SU-DHL-6 (cell line): ENCODE measurements at regions not wholly inside any gene's neighbourhood (a gene's known extent, or its start where the extent isn't known, plus 50 kb on each side); places are given as distances from the start of the nearest gene placed in this dataset.

Experiments
- H2AFZ ChIP-seq: fragments of 200-600 bp; sonication (generic); 2 replicates; pipeline ENCODE4 v1.6.1; 2014; ENCODE audit warnings: low read depth, mild to moderate bottlenecking, moderate library complexity, mixed read lengths, antibody characterized with exemption, low read length; ENCODE audit not compliant: severe bottlenecking
- H3F3A ChIP-seq: fragments of 200-600 bp; shearing (Covaris generic); 2 replicates; pipeline ENCODE4 v1.6.0; 2016; ENCODE audit warnings: antibody characterized with exemption, mild to moderate bottlenecking; ENCODE audit not compliant: insufficient read depth
- H3K27ac ChIP-seq: fragments of 200-600 bp; sonication (generic); 2 replicates; pipeline ENCODE4 v1.5.1; 2016; ENCODE audit warnings: low read depth, mild to moderate bottlenecking, low read length, moderate library complexity, mixed read lengths
- H3K27me3 ChIP-seq: fragments of 200-600 bp; sonication (generic), shearing (Covaris generic); 2 replicates; pipeline ENCODE4 v1.6.0; 2014; ENCODE audit warnings: mild to moderate bottlenecking, low read length
- H3K36me3 ChIP-seq: fragments of 200-600 bp; sonication (generic); 2 replicates; pipeline ENCODE4 v1.6.1; 2014; ENCODE audit warnings: mild to moderate bottlenecking, low read length, mixed read lengths
- H3K4me2 ChIP-seq: fragments of 300-600, 200-600 bp; shearing (Covaris generic), sonication (generic); 2 replicates; pipeline ENCODE4 v1.6.0; 2014; ENCODE audit warnings: low read length, low read depth, mild to moderate bottlenecking; ENCODE audit not compliant: poor library complexity, severe bottlenecking
- H3K4me3 ChIP-seq: fragments of 200-600 bp; sonication (generic); 2 replicates; pipeline ENCODE4 v1.5.1; 2014; ENCODE audit warnings: antibody characterized with exemption, low read length, mild to moderate bottlenecking, mixed read lengths; ENCODE audit not compliant: insufficient read depth, poor library complexity, severe bottlenecking
- H3K79me2 ChIP-seq: fragments of 200-600 bp; sonication (generic); 2 replicates; pipeline ENCODE4 v1.6.1; 2014; ENCODE audit warnings: mild to moderate bottlenecking, low read length, moderate library complexity; ENCODE audit not compliant: insufficient read depth
- H3K9ac ChIP-seq: fragments of 200-600 bp; sonication (generic); 2 replicates; pipeline ENCODE4 v1.7.0; 2014; ENCODE audit warnings: mild to moderate bottlenecking, low read length
- H3K9me2 ChIP-seq: fragments of 200-600 bp; sonication (generic); replicated peaks from 2 replicates; pipeline ENCODE4 v1.6.1; 2014; ENCODE audit warnings: low read length; ENCODE audit not compliant: insufficient read depth
- H3K9me3 ChIP-seq: fragments of 200-600 bp; sonication (generic); 2 replicates; pipeline ENCODE4 v1.6.1; 2014; ENCODE audit warnings: low read length, mixed read lengths; ENCODE audit not compliant: insufficient read depth
- H4K20me1 ChIP-seq: fragments of 200-600 bp; sonication (generic); 2 replicates; pipeline ENCODE4 v1.6.1; 2014; ENCODE audit warnings: low read depth, mild to moderate bottlenecking, antibody characterized with exemption, low read length, moderate library complexity, mixed read lengths
- EZH2phosphoT487 ChIP-seq: fragments of 200-600 bp; sonication (generic), shearing (Covaris generic); conservative IDR thresholded peaks from 2 replicates; pipeline ENCODE4 v1.6.1; 2018; ENCODE audit warnings: mild to moderate bottlenecking, antibody characterized with exemption, low read length, moderate library complexity, mixed read lengths
- TF ChIP-seq, protein P1 (sequence below): fragments of 200-600 bp; sonication (generic); IDR thresholded peaks from one replicate; pipeline ENCODE4 v1.5.1; 2017; ENCODE audit warnings: antibody characterized with exemption, mild to moderate bottlenecking, low read length, moderate library complexity; ENCODE audit not compliant: insufficient read depth, poor library complexity, severe bottlenecking

DNA sequence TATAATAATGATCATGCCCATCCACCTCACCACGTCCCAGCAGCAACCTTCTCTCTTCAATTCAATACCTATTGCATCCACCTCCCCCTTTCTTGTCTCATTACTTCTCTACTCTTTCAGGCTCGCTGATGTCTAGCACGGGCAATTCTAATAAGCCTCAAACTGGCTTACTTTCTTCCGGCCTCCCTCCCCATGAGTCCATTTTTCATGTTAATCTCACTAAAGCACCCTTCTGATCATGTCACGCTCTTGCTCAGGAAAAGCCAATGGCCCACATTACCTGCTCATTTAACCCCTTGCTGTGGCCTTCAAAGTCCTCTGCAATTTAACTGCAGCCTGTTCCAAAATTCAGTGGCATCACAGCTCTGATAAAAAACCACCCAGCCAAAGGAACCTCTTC is 105.1 kb downstream of the UTRN start:
- Histone ChIP-seq H3K9me2 (no peaks in the 10 kb centered on the region), H3K27ac (no peak overlapping the region), H3K36me3 (no peaks in the 10 kb centered on the region), H3K4me3 (no peak overlapping the region), H3K9ac (no peak overlapping the region), H3K9me3 (no peaks in the 10 kb centered on the region), H4K20me1 (no peaks in the 10 kb centered on the region), H3F3A (no peaks in the 10 kb centered on the region), H2AFZ (no peak overlapping the region), H3K4me2 (no peak overlapping the region), H3K27me3 (no peaks in the 10 kb centered on the region), H3K79me2 (no peaks in the 10 kb centered on the region)
- TF ChIP-seq, protein P1, sequence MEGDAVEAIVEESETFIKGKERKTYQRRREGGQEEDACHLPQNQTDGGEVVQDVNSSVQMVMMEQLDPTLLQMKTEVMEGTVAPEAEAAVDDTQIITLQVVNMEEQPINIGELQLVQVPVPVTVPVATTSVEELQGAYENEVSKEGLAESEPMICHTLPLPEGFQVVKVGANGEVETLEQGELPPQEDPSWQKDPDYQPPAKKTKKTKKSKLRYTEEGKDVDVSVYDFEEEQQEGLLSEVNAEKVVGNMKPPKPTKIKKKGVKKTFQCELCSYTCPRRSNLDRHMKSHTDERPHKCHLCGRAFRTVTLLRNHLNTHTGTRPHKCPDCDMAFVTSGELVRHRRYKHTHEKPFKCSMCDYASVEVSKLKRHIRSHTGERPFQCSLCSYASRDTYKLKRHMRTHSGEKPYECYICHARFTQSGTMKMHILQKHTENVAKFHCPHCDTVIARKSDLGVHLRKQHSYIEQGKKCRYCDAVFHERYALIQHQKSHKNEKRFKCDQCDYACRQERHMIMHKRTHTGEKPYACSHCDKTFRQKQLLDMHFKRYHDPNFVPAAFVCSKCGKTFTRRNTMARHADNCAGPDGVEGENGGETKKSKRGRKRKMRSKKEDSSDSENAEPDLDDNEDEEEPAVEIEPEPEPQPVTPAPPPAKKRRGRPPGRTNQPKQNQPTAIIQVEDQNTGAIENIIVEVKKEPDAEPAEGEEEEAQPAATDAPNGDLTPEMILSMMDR: no peak
- no peak for TF ChIP-seq EZH2phosphoT487

DNA sequence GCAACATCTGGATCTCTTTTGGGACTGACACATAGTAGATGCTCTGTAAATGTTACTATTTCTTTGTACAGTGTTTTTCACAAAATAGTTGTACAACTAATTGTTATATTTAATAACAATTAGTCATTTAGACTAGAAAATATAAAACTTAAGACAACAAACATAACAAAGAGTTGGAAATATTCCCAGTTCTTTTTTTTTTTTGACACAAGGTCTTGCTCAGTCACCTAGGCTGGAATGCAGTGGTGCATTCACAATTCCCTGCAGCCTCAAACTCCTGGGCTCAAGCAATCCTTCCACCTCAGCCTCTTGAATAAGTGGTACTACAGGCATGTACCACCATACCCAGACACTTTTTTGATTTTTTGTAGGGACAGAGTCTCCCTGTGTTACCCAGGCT is 105.8 kb downstream of the UTRN start:
- H3K36me3 ChIP-seq: no peaks in the 10 kb centered on the region

DNA sequence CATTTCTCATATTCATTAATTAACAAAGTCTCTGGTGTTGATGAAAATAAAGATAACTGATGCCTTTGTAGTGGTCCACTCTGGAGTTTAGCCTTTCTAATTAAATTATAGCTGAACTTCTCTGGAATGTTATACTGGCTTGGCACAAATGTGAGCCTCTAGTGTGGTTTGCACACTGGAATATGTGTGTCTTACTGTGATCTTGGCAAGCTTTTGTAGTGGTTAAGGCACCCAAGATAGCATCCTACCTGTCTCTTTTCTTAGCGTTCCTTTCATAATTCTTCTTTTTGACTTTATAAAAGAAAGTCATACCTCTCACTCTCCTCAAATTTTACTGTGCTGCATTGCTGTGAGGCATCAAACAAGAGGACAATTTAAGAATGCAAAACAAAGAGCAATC is 107.4 kb downstream of the UTRN start:
- Histone ChIP-seq H3K9ac (no peak overlapping the region), H3K4me2 (no peak overlapping the region), H3K9me2 (no peaks in the 10 kb centered on the region), H3K79me2 (no peaks in the 10 kb centered on the region), H3F3A (no peaks in the 10 kb centered on the region), H4K20me1 (no peaks in the 10 kb centered on the region), H3K36me3 (no peaks in the 10 kb centered on the region), H3K4me3 (no peak overlapping the region), H3K27ac (no peak overlapping the region), H3K9me3 (no peaks in the 10 kb centered on the region), H2AFZ (no peak overlapping the region), H3K27me3 (no peaks in the 10 kb centered on the region)
- TF ChIP-seq, protein P1: no peak
- TF ChIP-seq EZH2phosphoT487: no peak

More for the DNA sequence above, 105.8 kb downstream of the UTRN start:
- no peak overlapping the region for H3K27ac ChIP-seq
- H3K79me2 ChIP-seq: no peaks in the 10 kb centered on the region
- no peak overlapping the region for H3K4me3 ChIP-seq
- no peaks in the 10 kb centered on the region for H3K9me2 ChIP-seq
- H3K9ac ChIP-seq: no peak overlapping the region
- H3K9me3 ChIP-seq: no peaks in the 10 kb centered on the region
- TF ChIP-seq, protein P1: no peak
- no peak for TF ChIP-seq EZH2phosphoT487
- H2AFZ ChIP-seq: no peak overlapping the region
- no peaks in the 10 kb centered on the region for H4K20me1 ChIP-seq
- H3K4me2 ChIP-seq: no peak overlapping the region
- no peaks in the 10 kb centered on the region for H3K27me3 ChIP-seq
- no peaks in the 10 kb centered on the region for H3F3A ChIP-seq

DNA sequence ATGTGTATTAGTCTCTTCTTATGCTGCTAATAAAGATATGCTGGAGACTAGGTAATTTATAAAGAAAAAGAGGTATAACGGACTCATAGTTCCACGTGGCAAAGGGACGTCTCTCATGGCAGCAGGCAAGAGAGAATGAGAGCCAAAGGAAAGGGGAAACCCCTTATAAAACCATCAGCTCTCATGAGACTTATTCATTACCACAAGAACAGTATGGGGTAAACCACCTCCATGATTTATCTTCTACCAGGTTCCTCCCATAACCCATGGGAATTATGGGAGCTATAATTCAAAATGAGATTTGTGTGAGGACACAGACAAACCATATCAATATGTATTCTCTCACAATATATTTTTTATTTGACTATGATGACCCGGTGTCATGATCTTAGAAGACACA is 109.1 kb downstream of the UTRN start:
- Histone ChIP-seq H3K27ac (no peak overlapping the region), H4K20me1 (no peaks in the 10 kb centered on the region), H3K9me2 (no peaks in the 10 kb centered on the region), H3K4me2 (no peak overlapping the region), H2AFZ (no peak overlapping the region), H3K79me2 (no peaks in the 10 kb centered on the region), H3K4me3 (no peak overlapping the region), H3F3A (no peaks in the 10 kb centered on the region), H3K27me3 (no peaks in the 10 kb centered on the region), H3K9ac (no peak overlapping the region), H3K36me3 (no peaks in the 10 kb centered on the region), H3K9me3 (no peaks in the 10 kb centered on the region)
- TF ChIP-seq, protein P1: no peak
